Endothelial cell of umbilical vein (primary cell): ENCODE measurements at regions not wholly inside any gene's neighbourhood (a gene's known extent, or its start where the extent isn't known, plus 50 kb on each side); places are given as distances from the start of the nearest gene placed in this dataset.
A peak's percentile ranks its signal among the peaks of the same experiment; 100 is the strongest.
"Not testable (repeated sequence)": the region's sequence is repeated elsewhere in the genome, so short reads cannot be mapped to it uniquely, and the experiment has no call there.

Experiments
- BruUV-seq: library from RNA; stranded (reverse); fragments of 400-500 nt; replicated peaks from 2 replicates; lab custom pipeline; 2021; lab: Mats Ljungman, UMichigan
- CTCF ChIA-PET: fragments of 300-600, 350-600 bp; sonication (Branson Sonifier 250); formaldehyde crosslinking; loops from one replicate; lab custom pipeline; 2021; ENCODE audit warnings: antibody characterized with exemption, inconsistent platforms; lab: Charles Lee
- POLR2A ChIA-PET: fragments of 300-600, 350-600 bp; sonication (Branson Sonifier 250); formaldehyde crosslinking; loops from one replicate; lab custom pipeline; 2021; ENCODE audit warnings: antibody characterized with exemption, inconsistent platforms; lab: Charles Lee
- DNase-seq: peaks from one replicate; pipeline ENCODE4 v3.0.0-alpha.2; 2011; ENCODE audit warnings: low read depth, low spot score
- FAIRE-seq: peaks from 2 replicates; lab custom pipeline; 2011; peaks lifted over from hg19 to GRCh38; lab: Jason Lieb, UNC
- H2AFZ ChIP-seq: 2 replicates; pipeline ENCODE4 v1.6.0; 2012; ENCODE audit warnings: low read depth, low read length, control low read depth, inconsistent platforms
- H3K27ac ChIP-seq: 2 replicates; pipeline ENCODE4 v1.5.1; 2011; ENCODE audit warnings: low read depth, mild to moderate bottlenecking, control low read depth, low read length, moderate library complexity; ENCODE audit not compliant: insufficient read depth
- H3K27me3 ChIP-seq, 2 experiments: 2 replicates each; pipeline versions ENCODE4 v1.6.0 to v1.6.1; 2011; ENCODE audit warnings: low read length in 2 of 2, mixed read lengths in 1 of 2; ENCODE audit not compliant: control insufficient read depth in 2 of 2, insufficient read depth in 2 of 2
- H3K36me3 ChIP-seq, 2 experiments: 2 replicates in 1 of 2; 3 replicates in 1 of 2; pipeline ENCODE4 v1.5.1; 2011; ENCODE audit warnings: low read length in 2 of 2, mild to moderate bottlenecking in 1 of 2, moderate library complexity in 1 of 2; ENCODE audit not compliant: control insufficient read depth in 2 of 2, insufficient read depth in 2 of 2; ENCODE audit errors: extremely low read depth in 1 of 2
- H3K4me1 ChIP-seq: 3 replicates; pipeline ENCODE4 v1.5.1; 2011; ENCODE audit warnings: mild to moderate bottlenecking, low read length; ENCODE audit not compliant: control insufficient read depth, insufficient read depth; ENCODE audit errors: extremely low read depth
- H3K4me2 ChIP-seq: 2 replicates; pipeline ENCODE4 v1.6.1; 2011; ENCODE audit warnings: low read length, control low read depth, mixed read lengths; ENCODE audit not compliant: insufficient read depth
- H3K4me3 ChIP-seq, 3 experiments: fragments of 200-600 bp in 1 of 3; sonication (generic), shearing (Covaris generic) in 1 of 3; replicated peaks in 1 of 3; 2 replicates each; pipeline ENCODE4 v1.5.1; 2011 to 2016; ENCODE audit warnings: control low read depth in 3 of 3, low read length in 3 of 3, mild to moderate bottlenecking in 2 of 3, inconsistent platforms in 1 of 3, low read depth in 1 of 3, moderate library complexity in 1 of 3; ENCODE audit not compliant: insufficient read depth in 1 of 3
- H3K79me2 ChIP-seq: 2 replicates; pipeline ENCODE4 v1.6.0; 2012; ENCODE audit warnings: low read length, inconsistent platforms; ENCODE audit not compliant: control insufficient read depth, insufficient read depth
- H3K9ac ChIP-seq: replicated peaks from 2 replicates; pipeline ENCODE3; 2011; ENCODE audit warnings: low read length, control low read depth; ENCODE audit not compliant: insufficient read depth; ENCODE audit errors: extremely low read depth
- H3K9me1 ChIP-seq: replicated peaks from 3 replicates; pipeline ENCODE4 v1.6.0; 2011; ENCODE audit warnings: mild to moderate bottlenecking, low read length; ENCODE audit not compliant: control insufficient read depth, insufficient read depth; ENCODE audit errors: extremely low read depth
- H3K9me3 ChIP-seq: replicated peaks from 2 replicates; pipeline ENCODE4 v1.5.1; 2012; ENCODE audit warnings: low read length, inconsistent platforms; ENCODE audit not compliant: control insufficient read depth, insufficient read depth
- H4K20me1 ChIP-seq: replicated peaks from 2 replicates; pipeline ENCODE3; 2011; ENCODE audit warnings: mild to moderate bottlenecking, low read length; ENCODE audit not compliant: control insufficient read depth, insufficient read depth; ENCODE audit errors: extremely low read depth
- CTCF ChIP-seq, 2 donors: IDR thresholded peaks; 1 replicate in 1 of 2; 2 replicates in 1 of 2; pipeline ENCODE4 v1.5.1; 2011; ENCODE audit warnings: low read length in 2 of 2, mild to moderate bottlenecking in 2 of 2, moderate library complexity in 2 of 2, control low read depth in 1 of 2, inconsistent platforms in 1 of 2, low read depth in 1 of 2; ENCODE audit not compliant: insufficient read depth in 1 of 2; ENCODE audit errors: extremely low read depth in 1 of 2
- EZH2 ChIP-seq: IDR thresholded peaks from 2 replicates; pipeline ENCODE4 v1.6.1; 2012; ENCODE audit warnings: borderline replicate concordance, low read depth, mild to moderate bottlenecking, moderate library complexity, low read length, inconsistent platforms; ENCODE audit not compliant: severe bottlenecking
- FOS ChIP-seq: IDR thresholded peaks from 2 replicates; pipeline ENCODE4 v1.6.1; 2011; ENCODE audit warnings: mild to moderate bottlenecking, low read length, moderate library complexity, borderline replicate concordance; ENCODE audit not compliant: insufficient read depth
- GATA2 ChIP-seq: IDR thresholded peaks from 2 replicates; pipeline ENCODE4 v1.7.0; 2011; ENCODE audit warnings: low read depth, mild to moderate bottlenecking, moderate library complexity, mixed read lengths, low read length; ENCODE audit not compliant: insufficient read length, insufficient read depth
- JUN ChIP-seq: IDR thresholded peaks from 2 replicates; pipeline ENCODE4 v1.6.1; 2011; ENCODE audit warnings: borderline replicate concordance, low read depth; ENCODE audit not compliant: insufficient read length, insufficient read depth
- MAX ChIP-seq: IDR thresholded peaks from 2 replicates; pipeline ENCODE4 v1.6.1; 2011; ENCODE audit not compliant: insufficient read depth, insufficient read length
- MYC ChIP-seq: IDR thresholded peaks from one replicate; pipeline ENCODE4 v1.6.1; 2011; ENCODE audit warnings: mild to moderate bottlenecking, low read depth, low read length
- POLR2A ChIP-seq: IDR thresholded peaks from 2 replicates; pipeline ENCODE4 v1.6.1; 2012; ENCODE audit warnings: low read depth, mild to moderate bottlenecking, control low read depth, low read length
- POLR2AphosphoS5 ChIP-seq: IDR thresholded peaks from 2 replicates; pipeline ENCODE4 v1.6.1; 2012; ENCODE audit warnings: low read depth, mild to moderate bottlenecking, control low read depth, low read length, moderate library complexity; ENCODE audit not compliant: insufficient read depth
- dilution Hi-C: fragments of 300-500 bp; cut with MboI; formaldehyde crosslinking; loops from one replicate; pipeline ENCODE4 v1.15.0; 2019; ENCODE audit warnings: low sequenced_read_pairs; ENCODE audit not compliant: extremely low pct_ligation_motif_present
- intact Hi-C: fragments of 100-400 bp; cut with micrococcal nuclease; formaldehyde crosslinking; loops from one replicate; pipeline ENCODE4 v1.10.0; 2022

- dilution Hi-C loops (no loop called here), intact Hi-C loops (no loop called here)
- Histone ChIP-seq H3K4me2 (no peak overlapping the region), H3K27ac (no peak overlapping the region), H3K36me3 (no peaks in the 10 kb centered on the region), H3K79me2 (no peaks in the 10 kb centered on the region), H3K4me1 (no peaks in the 10 kb centered on the region), H3K27me3 (no peaks in the 10 kb centered on the region), H3K4me3 (no peak overlapping the region), H3K9ac (no peak overlapping the region), H3K9me3 (no peaks in the 10 kb centered on the region), H2AFZ (no peak overlapping the region), H4K20me1 (no peaks in the 10 kb centered on the region), H3K9me1 (no peaks in the 10 kb centered on the region)
- DNase-seq (peak; percentile 13), FAIRE-seq (no peak)
- ChIA-PET CTCF (no interaction called here), POLR2A (no interaction called here)
- TF ChIP-seq JUN, result no peak
- no peak for TF ChIP-seq FOS
- TF ChIP-seq EZH2, result no peak
- no peak for TF ChIP-seq CTCF (IDR thresholded peaks at IDR 0.05; ENCODE audit: extremely low read depth in 1 of 2, insufficient read depth in 1 of 2, low read depth in 1 of 2, low read length in 2 of 2)
- TF ChIP-seq GATA2, result no peak
- TF ChIP-seq POLR2A, result no peak
- no peak for TF ChIP-seq MAX
- no peak for TF ChIP-seq POLR2AphosphoS5
- no peak for TF ChIP-seq MYC
- no TSS peak for BruUV-seq
These were observed 410.3 kb downstream of the SRGAP2C start for GRCh38 chr1:121595089-121595488.

- DNase-seq, dilution Hi-C loops, H3K4me3 ChIP-seq, H3K9me3 ChIP-seq, H3K9ac ChIP-seq, H3K36me3 ChIP-seq, H3K9me1 ChIP-seq, H4K20me1 ChIP-seq, H3K4me1 ChIP-seq, POLR2A ChIA-PET, intact Hi-C loops, H3K79me2 ChIP-seq, FAIRE-seq, CTCF ChIA-PET, H2AFZ ChIP-seq, BruUV-seq, H3K4me2 ChIP-seq, H3K27ac ChIP-seq, H3K27me3 ChIP-seq: not testable (repeated sequence)
These were observed 420.2 kb downstream of the SRGAP2C start for GRCh38 chr1:121604843-121605444.

GRCh38 chr1:121607499-121607898 is 422.7 kb downstream of the SRGAP2C start:
- H3K9me3 ChIP-seq, H3K27ac ChIP-seq, H4K20me1 ChIP-seq, H3K79me2 ChIP-seq, H2AFZ ChIP-seq, H3K36me3 ChIP-seq, H3K9me1 ChIP-seq, dilution Hi-C loops, intact Hi-C loops, H3K4me3 ChIP-seq, H3K4me2 ChIP-seq, DNase-seq, H3K4me1 ChIP-seq, H3K9ac ChIP-seq, POLR2A ChIA-PET, CTCF ChIA-PET, H3K27me3 ChIP-seq, BruUV-seq, FAIRE-seq: not testable (repeated sequence)
